Astrocyte of the spinal cord (primary cell): ENCODE measurements at regions not wholly inside any gene's neighbourhood (a gene's known extent, or its start where the extent isn't known, plus 50 kb on each side); places are given as distances from the start of the nearest gene placed in this dataset.

Experiments
- DNase-seq: peaks from one replicate; pipeline ENCODE4 v3.0.0; 2011; ENCODE audit warnings: low read depth, low spot score
- H3K4me3 ChIP-seq: 2 replicates; pipeline ENCODE4 v1.5.1; 2011; ENCODE audit warnings: low read depth, mild to moderate bottlenecking, low read length, moderate library complexity
- CTCF ChIP-seq: IDR thresholded peaks from 2 replicates; pipeline ENCODE4 v1.5.1; 2012; ENCODE audit warnings: low read depth, mild to moderate bottlenecking, low read length, inconsistent platforms
- in situ Hi-C: cut with HindIII; loops from 2 replicates; pipeline ENCODE4 v1.10.0; 2017; ENCODE audit warnings: low sequenced_read_pairs

- DNase-seq, result peak; percentile 12
- in situ Hi-C loops, result no loop called here
- peak; percentile 20 for TF ChIP-seq CTCF
- H3K4me3 ChIP-seq, result no peak overlapping the region
Measured at GRCh38 chr20:56945057-56945456, 316.0 kb downstream of the TFAP2C start.

- DNase-seq, result no peak
- in situ Hi-C loops, result no loop called here
- no peak overlapping the region for H3K4me3 ChIP-seq
- TF ChIP-seq CTCF, result no peak
Measured at GRCh38 chr20:56945901-56946300, 316.8 kb downstream of the TFAP2C start.

- no peak overlapping the region for H3K4me3 ChIP-seq
- TF ChIP-seq CTCF, result no peak
- DNase-seq, result no peak
- in situ Hi-C loops, result no loop called here
Measured at GRCh38 chr20:56949318-56949717, 317.1 kb downstream of the BMP7 start.

- no peak for DNase-seq
- no peak for TF ChIP-seq CTCF
- in situ Hi-C loops, result no loop called here
- H3K4me3 ChIP-seq, result no peak overlapping the region
Measured at GRCh38 chr20:56952258-56953047, 314.0 kb downstream of the BMP7 start.

- H3K4me3 ChIP-seq, result no peak overlapping the region
- in situ Hi-C loops, result no loop called here
- DNase-seq, result no peak
- no peak for TF ChIP-seq CTCF
Measured at GRCh38 chr20:56953048-56953586, 313.3 kb downstream of the BMP7 start.

- TF ChIP-seq CTCF, result no peak
- in situ Hi-C loops, result no loop called here
- DNase-seq, result no peak
- H3K4me3 ChIP-seq, result no peak overlapping the region
Measured at GRCh38 chr20:56954797-56955196, 311.6 kb downstream of the BMP7 start.
